A673 (cell line): ENCODE measurements at regions not wholly inside any gene's neighbourhood (a gene's known extent, or its start where the extent isn't known, plus 50 kb on each side); places are given as distances from the start of the nearest gene placed in this dataset.

Source experiments
- CTCF ChIP-seq: fragments of 300-800, 200-600 bp; sonication (generic); conservative IDR thresholded peaks from 2 replicates; pipeline ENCODE4 v1.5.1; 2017; ENCODE audit warnings: low read depth, mild to moderate bottlenecking, antibody characterized with exemption, low read length, moderate library complexity, mixed read lengths
- EZH2 ChIP-seq: fragments of 200-600 bp; sonication (generic); IDR thresholded peaks from 2 replicates; pipeline ENCODE4 v1.6.1; 2017; ENCODE audit warnings: borderline replicate concordance, low read depth, mild to moderate bottlenecking, mixed read lengths, antibody characterized with exemption, low read length; ENCODE audit not compliant: poor library complexity, severe bottlenecking

GRCh38 chr10:22158426-22158825, 59.4 kb downstream of the EBLN1 start:
- TF ChIP-seq CTCF (no peak), EZH2 (no peak)
